Endothelial cell of umbilical vein (primary cell): ENCODE measurements at regions not wholly inside any gene's neighbourhood (a gene's known extent, or its start where the extent isn't known, plus 50 kb on each side); places are given as distances from the start of the nearest gene placed in this dataset.
"Not testable (repeated sequence)": the region's sequence is repeated elsewhere in the genome, so short reads cannot be mapped to it uniquely, and the experiment has no call there.

ENCODE experiments used
- BruUV-seq: library from RNA; stranded (reverse); fragments of 400-500 nt; replicated peaks from 2 replicates; lab custom pipeline; 2021; lab: Mats Ljungman, UMichigan
- CTCF ChIA-PET: fragments of 300-600, 350-600 bp; sonication (Branson Sonifier 250); formaldehyde crosslinking; loops from one replicate; lab custom pipeline; 2021; ENCODE audit warnings: antibody characterized with exemption, inconsistent platforms; lab: Charles Lee
- POLR2A ChIA-PET: fragments of 300-600, 350-600 bp; sonication (Branson Sonifier 250); formaldehyde crosslinking; loops from one replicate; lab custom pipeline; 2021; ENCODE audit warnings: antibody characterized with exemption, inconsistent platforms; lab: Charles Lee
- DNase-seq: peaks from one replicate; pipeline ENCODE4 v3.0.0-alpha.2; 2011; ENCODE audit warnings: low read depth, low spot score
- FAIRE-seq: peaks from 2 replicates; lab custom pipeline; 2011; peaks lifted over from hg19 to GRCh38; lab: Jason Lieb, UNC
- H2AFZ ChIP-seq: 2 replicates; pipeline ENCODE4 v1.6.0; 2012; ENCODE audit warnings: low read depth, low read length, control low read depth, inconsistent platforms
- H3K27ac ChIP-seq: 2 replicates; pipeline ENCODE4 v1.5.1; 2011; ENCODE audit warnings: low read depth, mild to moderate bottlenecking, control low read depth, low read length, moderate library complexity; ENCODE audit not compliant: insufficient read depth
- H3K27me3 ChIP-seq, 2 experiments: 2 replicates each; pipeline versions ENCODE4 v1.6.0 to v1.6.1; 2011; ENCODE audit warnings: low read length in 2 of 2, mixed read lengths in 1 of 2; ENCODE audit not compliant: control insufficient read depth in 2 of 2, insufficient read depth in 2 of 2
- H3K36me3 ChIP-seq, 2 experiments: 2 replicates in 1 of 2; 3 replicates in 1 of 2; pipeline ENCODE4 v1.5.1; 2011; ENCODE audit warnings: low read length in 2 of 2, mild to moderate bottlenecking in 1 of 2, moderate library complexity in 1 of 2; ENCODE audit not compliant: control insufficient read depth in 2 of 2, insufficient read depth in 2 of 2; ENCODE audit errors: extremely low read depth in 1 of 2
- H3K4me1 ChIP-seq: 3 replicates; pipeline ENCODE4 v1.5.1; 2011; ENCODE audit warnings: mild to moderate bottlenecking, low read length; ENCODE audit not compliant: control insufficient read depth, insufficient read depth; ENCODE audit errors: extremely low read depth
- H3K4me2 ChIP-seq: 2 replicates; pipeline ENCODE4 v1.6.1; 2011; ENCODE audit warnings: low read length, control low read depth, mixed read lengths; ENCODE audit not compliant: insufficient read depth
- H3K4me3 ChIP-seq, 3 experiments: fragments of 200-600 bp in 1 of 3; sonication (generic), shearing (Covaris generic) in 1 of 3; replicated peaks in 1 of 3; 2 replicates each; pipeline ENCODE4 v1.5.1; 2011 to 2016; ENCODE audit warnings: control low read depth in 3 of 3, low read length in 3 of 3, mild to moderate bottlenecking in 2 of 3, inconsistent platforms in 1 of 3, low read depth in 1 of 3, moderate library complexity in 1 of 3; ENCODE audit not compliant: insufficient read depth in 1 of 3
- H3K79me2 ChIP-seq: 2 replicates; pipeline ENCODE4 v1.6.0; 2012; ENCODE audit warnings: low read length, inconsistent platforms; ENCODE audit not compliant: control insufficient read depth, insufficient read depth
- H3K9ac ChIP-seq: replicated peaks from 2 replicates; pipeline ENCODE3; 2011; ENCODE audit warnings: low read length, control low read depth; ENCODE audit not compliant: insufficient read depth; ENCODE audit errors: extremely low read depth
- H3K9me1 ChIP-seq: replicated peaks from 3 replicates; pipeline ENCODE4 v1.6.0; 2011; ENCODE audit warnings: mild to moderate bottlenecking, low read length; ENCODE audit not compliant: control insufficient read depth, insufficient read depth; ENCODE audit errors: extremely low read depth
- H3K9me3 ChIP-seq: replicated peaks from 2 replicates; pipeline ENCODE4 v1.5.1; 2012; ENCODE audit warnings: low read length, inconsistent platforms; ENCODE audit not compliant: control insufficient read depth, insufficient read depth
- H4K20me1 ChIP-seq: replicated peaks from 2 replicates; pipeline ENCODE3; 2011; ENCODE audit warnings: mild to moderate bottlenecking, low read length; ENCODE audit not compliant: control insufficient read depth, insufficient read depth; ENCODE audit errors: extremely low read depth
- CTCF ChIP-seq, 2 donors: IDR thresholded peaks; 1 replicate in 1 of 2; 2 replicates in 1 of 2; pipeline ENCODE4 v1.5.1; 2011; ENCODE audit warnings: low read length in 2 of 2, mild to moderate bottlenecking in 2 of 2, moderate library complexity in 2 of 2, control low read depth in 1 of 2, inconsistent platforms in 1 of 2, low read depth in 1 of 2; ENCODE audit not compliant: insufficient read depth in 1 of 2; ENCODE audit errors: extremely low read depth in 1 of 2
- EZH2 ChIP-seq: IDR thresholded peaks from 2 replicates; pipeline ENCODE4 v1.6.1; 2012; ENCODE audit warnings: borderline replicate concordance, low read depth, mild to moderate bottlenecking, moderate library complexity, low read length, inconsistent platforms; ENCODE audit not compliant: severe bottlenecking
- FOS ChIP-seq: IDR thresholded peaks from 2 replicates; pipeline ENCODE4 v1.6.1; 2011; ENCODE audit warnings: mild to moderate bottlenecking, low read length, moderate library complexity, borderline replicate concordance; ENCODE audit not compliant: insufficient read depth
- GATA2 ChIP-seq: IDR thresholded peaks from 2 replicates; pipeline ENCODE4 v1.7.0; 2011; ENCODE audit warnings: low read depth, mild to moderate bottlenecking, moderate library complexity, mixed read lengths, low read length; ENCODE audit not compliant: insufficient read length, insufficient read depth
- JUN ChIP-seq: IDR thresholded peaks from 2 replicates; pipeline ENCODE4 v1.6.1; 2011; ENCODE audit warnings: borderline replicate concordance, low read depth; ENCODE audit not compliant: insufficient read length, insufficient read depth
- MAX ChIP-seq: IDR thresholded peaks from 2 replicates; pipeline ENCODE4 v1.6.1; 2011; ENCODE audit not compliant: insufficient read depth, insufficient read length
- MYC ChIP-seq: IDR thresholded peaks from one replicate; pipeline ENCODE4 v1.6.1; 2011; ENCODE audit warnings: mild to moderate bottlenecking, low read depth, low read length
- POLR2A ChIP-seq: IDR thresholded peaks from 2 replicates; pipeline ENCODE4 v1.6.1; 2012; ENCODE audit warnings: low read depth, mild to moderate bottlenecking, control low read depth, low read length
- POLR2AphosphoS5 ChIP-seq: IDR thresholded peaks from 2 replicates; pipeline ENCODE4 v1.6.1; 2012; ENCODE audit warnings: low read depth, mild to moderate bottlenecking, control low read depth, low read length, moderate library complexity; ENCODE audit not compliant: insufficient read depth
- dilution Hi-C: fragments of 300-500 bp; cut with MboI; formaldehyde crosslinking; loops from one replicate; pipeline ENCODE4 v1.15.0; 2019; ENCODE audit warnings: low sequenced_read_pairs; ENCODE audit not compliant: extremely low pct_ligation_motif_present
- intact Hi-C: fragments of 100-400 bp; cut with micrococcal nuclease; formaldehyde crosslinking; loops from one replicate; pipeline ENCODE4 v1.10.0; 2022

- H3K79me2 ChIP-seq, BruUV-seq, H3K4me2 ChIP-seq, H3K27me3 ChIP-seq, H3K27ac ChIP-seq, intact Hi-C loops, DNase-seq, H3K9me1 ChIP-seq, H3K4me1 ChIP-seq, FAIRE-seq, H4K20me1 ChIP-seq, POLR2A ChIA-PET, H3K4me3 ChIP-seq, CTCF ChIA-PET, H2AFZ ChIP-seq, H3K36me3 ChIP-seq, H3K9me3 ChIP-seq, dilution Hi-C loops, H3K9ac ChIP-seq: not testable (repeated sequence)
These were observed 623.9 kb downstream of the EPM2A start for GRCh38 chr6:145111407-145111806.

GRCh38 chr6:145112711-145113148, 622.6 kb downstream of the EPM2A start:
- no peak for DNase-seq
- dilution Hi-C loops = no loop called here
- no peaks in the 10 kb centered on the region for H3K4me1 ChIP-seq

More at GRCh38 chr6:145112711-145113148, 622.6 kb downstream of the EPM2A start:
- peaks cover 1 to 4% of the 10 kb centered on the region in 2 experiments for H3K27me3 ChIP-seq
- CTCF ChIA-PET = no interaction called here
- H3K4me2 ChIP-seq = no peak overlapping the region
- H3K36me3 ChIP-seq = no peaks in the 10 kb centered on the region
- intact Hi-C loops = no loop called here
- H3K27ac ChIP-seq = no peak overlapping the region
- no peaks in the 10 kb centered on the region for H3K79me2 ChIP-seq
- no peaks in the 10 kb centered on the region for H3K9me3 ChIP-seq
- POLR2A ChIA-PET = no interaction called here
- H4K20me1 ChIP-seq = no peaks in the 10 kb centered on the region
- no peak for TF ChIP-seq JUN
- no peak for TF ChIP-seq POLR2AphosphoS5
- no peak for TF ChIP-seq GATA2
- TF ChIP-seq POLR2A = no peak
- TF ChIP-seq FOS = no peak
- no peak for TF ChIP-seq MYC
- no peak for TF ChIP-seq EZH2
- TF ChIP-seq MAX = no peak
- no peak for TF ChIP-seq CTCF (IDR thresholded peaks at IDR 0.05; ENCODE audit: extremely low read depth in 1 of 2, insufficient read depth in 1 of 2, low read depth in 1 of 2, low read length in 2 of 2)
- BruUV-seq = no TSS peak
- H3K4me3 ChIP-seq = no peak overlapping the region
- no peaks in the 10 kb centered on the region for H3K9me1 ChIP-seq
- FAIRE-seq = no peak
- H2AFZ ChIP-seq = no peak overlapping the region
- H3K9ac ChIP-seq = no peak overlapping the region
